Upper lobe of left lung (tissue), 4 donors: ENCODE measurements at regions not wholly inside any gene's neighbourhood (a gene's known extent, or its start where the extent isn't known, plus 50 kb on each side); places are given as distances from the start of the nearest gene placed in this dataset.

Experiments used
- CTCF ChIP-seq, 6 experiments: fragments of 450-650 bp in 4 of 6; fragments of 200-600 bp in 2 of 6; sonication (generic) in 2 of 6; IDR thresholded peaks; one replicate each; pipeline ENCODE4 v1.5.1; 2016 to 2019; ENCODE audit warnings: antibody characterized with exemption in 6 of 6
- POLR2A ChIP-seq, 4 donors: fragments of 450-650 bp; IDR thresholded peaks; one replicate each; pipeline ENCODE4 v1.5.1; 2016 to 2017; ENCODE audit warnings: antibody characterized with exemption in 4 of 4, mild to moderate bottlenecking in 2 of 4
- POLR2AphosphoS5 ChIP-seq, 2 donors: sonication (generic); formaldehyde crosslinking; IDR thresholded peaks; one replicate each; pipeline ENCODE4 v1.5.1; 2017; ENCODE audit warnings: antibody characterized with exemption in 2 of 2

- no peak for TF ChIP-seq CTCF (IDR thresholded peaks at IDR 0.05)
- no peak for TF ChIP-seq POLR2A (IDR thresholded peaks at IDR 0.05)
- TF ChIP-seq POLR2AphosphoS5 (IDR thresholded peaks at IDR 0.05) = no peak
Observed at GRCh38 chr4:112956484-112956896, 93.0 kb upstream of the ANK2 start.
